IPS-20b (cell line): ENCODE measurements at regions not wholly inside any gene's neighbourhood (a gene's known extent, or its start where the extent isn't known, plus 50 kb on each side); places are given as distances from the start of the nearest gene placed in this dataset.

ENCODE experiments used
- H3K27ac ChIP-seq: one replicate; pipeline ENCODE4 v1.5.1; 2013; ENCODE audit warnings: low read length
- H3K27me3 ChIP-seq: 2 replicates; pipeline ENCODE4 v1.6.1; 2013; ENCODE audit warnings: mild to moderate bottlenecking, low read length, inconsistent platforms; ENCODE audit not compliant: insufficient read depth
- H3K36me3 ChIP-seq: 2 replicates; pipeline ENCODE4 v1.6.1; 2013; ENCODE audit warnings: low read depth, mild to moderate bottlenecking, inconsistent platforms, low read length, moderate library complexity; ENCODE audit not compliant: insufficient read depth
- H3K4me1 ChIP-seq: 2 replicates; pipeline ENCODE4 v1.6.1; 2013; ENCODE audit warnings: mild to moderate bottlenecking, control low read depth, inconsistent platforms, low read length, moderate library complexity; ENCODE audit not compliant: insufficient read depth
- H3K4me3 ChIP-seq: 2 replicates; pipeline ENCODE4 v1.5.1; 2013; ENCODE audit warnings: mild to moderate bottlenecking, low read length, inconsistent platforms
- H3K9ac ChIP-seq: 2 replicates; pipeline ENCODE4 v1.6.1; 2013; ENCODE audit warnings: low read depth, mild to moderate bottlenecking, inconsistent platforms, low read length, moderate library complexity
- H3K9me3 ChIP-seq: 2 replicates; pipeline ENCODE4 v1.6.1; 2013; ENCODE audit warnings: mild to moderate bottlenecking, low read depth, low read length, inconsistent platforms; ENCODE audit not compliant: insufficient read depth

DNA sequence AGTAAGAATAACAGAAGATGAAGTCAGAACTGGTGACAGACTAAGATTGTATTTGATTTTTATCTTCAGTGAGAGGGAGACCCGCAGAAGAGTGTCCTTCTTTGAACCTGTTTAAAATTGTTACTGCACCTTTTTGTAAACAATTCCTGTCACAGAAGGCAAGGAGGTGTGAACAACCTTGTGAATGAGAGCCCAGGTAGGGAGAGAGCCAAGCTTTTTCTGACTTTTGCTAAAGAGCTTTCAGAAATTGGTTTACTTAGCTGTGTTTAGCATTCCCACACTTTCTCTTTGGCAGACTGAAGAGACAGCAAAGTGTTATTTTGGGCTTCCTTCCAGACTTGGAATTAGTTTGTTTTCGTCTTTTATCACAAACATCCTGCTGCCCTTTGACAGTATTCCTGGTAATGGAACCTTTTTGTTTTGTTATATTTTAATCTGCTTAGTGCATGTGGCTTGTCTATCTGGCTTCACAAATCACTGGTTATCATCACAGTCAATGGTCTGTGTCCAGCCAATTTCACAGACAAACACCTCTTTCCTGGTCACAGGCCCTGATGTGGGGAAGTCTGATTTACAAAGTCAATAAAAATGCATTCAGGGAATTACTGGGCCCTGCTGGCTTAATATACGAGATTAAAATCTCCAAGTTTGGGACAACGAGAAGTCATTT lies 85.7 kb upstream of the HS3ST2 start:
- Histone ChIP-seq H3K36me3 (no peaks in the 10 kb centered on the region), H3K9me3 (no peaks in the 10 kb centered on the region), H3K9ac (no peak overlapping the region), H3K4me3 (no peak overlapping the region), H3K27me3 (no peaks in the 10 kb centered on the region), H3K4me1 (no peaks in the 10 kb centered on the region), H3K27ac (no peak overlapping the region)

- Histone ChIP-seq H3K4me1 (no peaks in the 10 kb centered on the region), H3K9ac (no peak overlapping the region), H3K9me3 (no peaks in the 10 kb centered on the region), H3K4me3 (no peak overlapping the region), H3K36me3 (no peaks in the 10 kb centered on the region), H3K27ac (no peak overlapping the region), H3K27me3 (no peaks in the 10 kb centered on the region)
Observed at GRCh38 chr16:22732400-22732799, 81.6 kb upstream of the HS3ST2 start.

- no peak overlapping the region for H3K27ac ChIP-seq
- no peaks in the 10 kb centered on the region for H3K4me1 ChIP-seq
- no peak overlapping the region for H3K4me3 ChIP-seq
- no peaks in the 10 kb centered on the region for H3K36me3 ChIP-seq
- no peaks in the 10 kb centered on the region for H3K27me3 ChIP-seq
- no peaks in the 10 kb centered on the region for H3K9me3 ChIP-seq
- H3K9ac ChIP-seq, result no peak overlapping the region
Observed at GRCh38 chr16:22732959-22733358, 81.0 kb upstream of the HS3ST2 start.

DNA sequence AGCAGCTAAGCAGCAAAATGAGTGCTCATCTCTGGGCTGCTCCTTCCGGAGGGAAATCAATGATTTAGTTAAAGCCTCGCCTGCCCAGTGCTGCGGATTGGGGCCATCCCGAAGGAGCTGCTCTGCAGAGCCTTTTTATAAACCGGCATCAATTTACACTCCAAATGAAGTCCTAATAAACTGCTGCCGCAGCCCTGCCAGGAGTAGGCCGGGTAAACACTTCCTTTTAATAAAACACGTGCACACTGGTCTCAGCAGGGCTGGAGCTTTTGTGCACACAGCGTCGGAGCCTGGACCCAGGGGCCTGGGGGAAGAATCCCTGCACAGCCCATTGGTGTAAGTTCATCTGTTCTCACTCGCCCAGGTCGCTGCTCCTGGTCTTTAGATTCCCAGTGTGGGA lies 79.6 kb upstream of the HS3ST2 start:
- Histone ChIP-seq H3K27ac (no peak overlapping the region), H3K9me3 (no peaks in the 10 kb centered on the region), H3K4me3 (no peak overlapping the region), H3K4me1 (no peaks in the 10 kb centered on the region), H3K9ac (no peak overlapping the region), H3K27me3 (no peaks in the 10 kb centered on the region), H3K36me3 (no peaks in the 10 kb centered on the region)

GRCh38 chr16:22736791-22737190 lies 77.2 kb upstream of the HS3ST2 start:
- no peaks in the 10 kb centered on the region for H3K9me3 ChIP-seq
- H3K4me3 ChIP-seq, result no peak overlapping the region
- no peaks in the 10 kb centered on the region for H3K27me3 ChIP-seq
- no peaks in the 10 kb centered on the region for H3K36me3 ChIP-seq
- H3K4me1 ChIP-seq, result no peaks in the 10 kb centered on the region; the same call in 1 of the 2 replicates
- H3K27ac ChIP-seq, result no peak overlapping the region
- H3K9ac ChIP-seq, result no peak overlapping the region

GRCh38 chr16:22739077-22739476 lies 74.9 kb upstream of the HS3ST2 start:
- no peak overlapping the region for H3K4me3 ChIP-seq
- no peak overlapping the region for H3K9ac ChIP-seq
- no peaks in the 10 kb centered on the region for H3K27me3 ChIP-seq
- H3K36me3 ChIP-seq, result no peaks in the 10 kb centered on the region
- peaks cover 8% of the 10 kb centered on the region for H3K4me1 ChIP-seq
- no peaks in the 10 kb centered on the region for H3K9me3 ChIP-seq
- H3K27ac ChIP-seq, result no peak overlapping the region

DNA sequence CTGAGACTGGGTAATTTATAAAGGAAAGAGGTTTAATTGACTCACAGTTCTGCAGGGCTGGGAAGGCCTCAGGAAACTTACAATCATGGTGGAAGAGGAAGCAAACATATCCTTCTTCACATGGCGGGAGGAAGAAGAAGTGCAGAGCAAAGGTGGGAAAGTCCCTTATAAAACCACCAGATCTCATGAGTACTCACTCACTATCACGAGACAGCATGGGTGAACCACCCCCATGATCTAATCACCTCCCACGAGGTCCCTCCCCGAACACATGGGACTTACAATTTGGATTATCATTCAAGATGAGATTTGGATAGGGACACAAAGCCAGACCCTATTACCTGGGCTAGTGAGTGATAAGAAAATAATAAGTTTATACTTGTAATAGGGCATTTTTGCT lies 70.6 kb upstream of the HS3ST2 start:
- Histone ChIP-seq H3K9me3 (no peaks in the 10 kb centered on the region), H3K9ac (no peak overlapping the region), H3K4me3 (no peak overlapping the region), H3K27me3 (no peaks in the 10 kb centered on the region), H3K36me3 (no peaks in the 10 kb centered on the region), H3K27ac (no peak overlapping the region), H3K4me1 (peaks cover 8% of the 10 kb centered on the region)

DNA sequence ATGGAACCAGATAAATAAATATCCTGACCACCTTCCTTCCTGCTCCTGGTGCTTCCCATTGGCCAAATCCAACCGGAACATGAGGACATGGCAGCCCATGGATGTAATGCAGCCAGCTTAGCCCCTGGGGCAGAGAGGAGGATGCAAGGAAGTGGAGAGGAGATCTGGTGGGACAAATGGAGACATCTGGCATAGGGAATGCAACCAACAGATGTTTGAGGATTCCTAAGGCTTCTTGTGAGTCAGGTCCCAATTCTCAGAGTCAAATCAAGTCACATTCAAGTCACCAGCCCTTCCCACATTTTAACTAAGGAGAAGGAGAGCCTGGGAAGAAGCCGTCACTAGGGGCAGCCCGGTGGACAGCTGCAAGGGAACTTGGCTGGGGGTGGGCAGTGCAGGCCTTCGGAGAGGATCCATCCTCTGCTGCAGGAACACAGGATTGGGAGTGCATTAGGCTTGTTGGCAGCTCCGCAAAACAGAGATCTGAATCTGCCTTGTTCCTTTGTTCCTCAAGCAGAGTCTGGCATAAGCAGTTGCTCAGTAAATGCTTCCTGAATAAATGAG lies 62.8 kb upstream of the HS3ST2 start:
- no peaks in the 10 kb centered on the region for H3K36me3 ChIP-seq
- H3K9ac ChIP-seq, result no peak overlapping the region
- H3K27ac ChIP-seq, result no peak overlapping the region
- 0 out of 2 replicates have a peak, but pooled peaks cover 3% of the 10 kb centered on the region for H3K4me1 ChIP-seq
- no peaks in the 10 kb centered on the region for H3K9me3 ChIP-seq
- no peak overlapping the region for H3K4me3 ChIP-seq
- H3K27me3 ChIP-seq, result no peaks in the 10 kb centered on the region; the same call in 1 of the 2 replicates

GRCh38 chr16:22751685-22752084 lies 62.3 kb upstream of the HS3ST2 start:
- Histone ChIP-seq H3K4me3 (no peak overlapping the region), H3K4me1 (0 out of 2 replicates have a peak, but pooled peaks cover 3% of the 10 kb centered on the region), H3K27ac (no peak overlapping the region), H3K36me3 (no peaks in the 10 kb centered on the region), H3K9me3 (no peaks in the 10 kb centered on the region), H3K9ac (no peak overlapping the region), H3K27me3 (no peaks in the 10 kb centered on the region; the same call in 1 of the 2 replicates)

DNA sequence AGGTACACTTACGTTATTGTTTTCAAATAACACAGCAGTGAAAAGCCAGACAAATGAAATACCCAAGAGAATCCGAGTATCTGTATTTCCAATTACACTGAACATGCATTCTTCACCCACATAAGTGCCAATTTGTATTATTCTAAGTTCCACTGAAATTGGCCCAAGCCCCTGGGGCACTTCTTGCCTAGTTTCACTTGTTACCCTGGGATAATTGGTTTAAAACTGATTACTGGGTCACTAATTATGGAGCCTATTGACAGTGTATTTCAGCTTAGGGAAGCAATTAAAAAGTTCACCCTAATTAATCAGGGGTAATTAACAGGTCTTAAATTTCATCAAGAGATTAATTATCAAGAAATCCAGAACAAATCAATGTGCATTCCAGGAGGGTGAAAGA lies 60.5 kb upstream of the HS3ST2 start:
- no peak overlapping the region for H3K27ac ChIP-seq
- H3K27me3 ChIP-seq, result no peaks in the 10 kb centered on the region; the same call in 1 of the 2 replicates
- no peaks in the 10 kb centered on the region for H3K36me3 ChIP-seq
- 0 out of 2 replicates have a peak, but pooled peaks cover 3% of the 10 kb centered on the region for H3K4me1 ChIP-seq
- no peaks in the 10 kb centered on the region for H3K9me3 ChIP-seq
- H3K9ac ChIP-seq, result no peak overlapping the region
- no peak overlapping the region for H3K4me3 ChIP-seq

GRCh38 chr16:22754577-22754976 lies 59.4 kb upstream of the HS3ST2 start:
- H3K4me1 ChIP-seq, result 0 out of 2 replicates have a peak, but pooled peaks cover 3% of the 10 kb centered on the region
- no peak overlapping the region for H3K27ac ChIP-seq
- H3K36me3 ChIP-seq, result no peaks in the 10 kb centered on the region
- no peak overlapping the region for H3K4me3 ChIP-seq
- H3K27me3 ChIP-seq, result no peaks in the 10 kb centered on the region; the same call in 1 of the 2 replicates
- no peak overlapping the region for H3K9ac ChIP-seq
- H3K9me3 ChIP-seq, result no peaks in the 10 kb centered on the region

DNA sequence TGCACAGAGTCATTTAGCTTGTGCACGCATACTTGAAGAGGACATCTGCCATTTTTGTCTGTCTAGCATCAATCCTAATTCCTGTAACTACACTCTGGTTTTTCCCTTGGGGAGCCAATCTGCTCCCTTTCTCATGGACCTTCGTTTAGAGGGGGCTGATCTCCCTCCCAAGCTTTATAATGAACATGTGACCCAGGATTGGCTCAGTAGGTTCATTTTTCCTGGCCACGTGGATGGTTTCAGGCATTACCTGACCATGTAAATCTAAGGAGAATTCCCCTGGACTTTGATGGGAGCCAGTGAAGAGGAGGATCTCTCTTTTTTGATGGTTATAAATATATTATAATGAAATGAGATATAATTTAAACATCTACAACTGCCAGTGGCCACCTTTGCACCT lies 56.8 kb upstream of the HS3ST2 start:
- H3K9me3 ChIP-seq, result no peaks in the 10 kb centered on the region
- 0 out of 2 replicates have a peak, but pooled peaks cover 3% of the 10 kb centered on the region for H3K4me1 ChIP-seq
- no peaks in the 10 kb centered on the region for H3K36me3 ChIP-seq
- H3K9ac ChIP-seq, result no peak overlapping the region
- H3K4me3 ChIP-seq, result no peak overlapping the region
- H3K27me3 ChIP-seq, result no peaks in the 10 kb centered on the region; the same call in 1 of the 2 replicates
- no peak overlapping the region for H3K27ac ChIP-seq
